ENCODE measurements at regions not wholly inside any gene's neighbourhood (a gene's known extent, or its start where the extent isn't known, plus 50 kb on each side); places are given as distances from the start of the nearest gene placed in this dataset.
"Not testable (repeated sequence)": the region's sequence is repeated elsewhere in the genome, so short reads cannot be mapped to it uniquely, and the experiment has no call there.

DNA sequence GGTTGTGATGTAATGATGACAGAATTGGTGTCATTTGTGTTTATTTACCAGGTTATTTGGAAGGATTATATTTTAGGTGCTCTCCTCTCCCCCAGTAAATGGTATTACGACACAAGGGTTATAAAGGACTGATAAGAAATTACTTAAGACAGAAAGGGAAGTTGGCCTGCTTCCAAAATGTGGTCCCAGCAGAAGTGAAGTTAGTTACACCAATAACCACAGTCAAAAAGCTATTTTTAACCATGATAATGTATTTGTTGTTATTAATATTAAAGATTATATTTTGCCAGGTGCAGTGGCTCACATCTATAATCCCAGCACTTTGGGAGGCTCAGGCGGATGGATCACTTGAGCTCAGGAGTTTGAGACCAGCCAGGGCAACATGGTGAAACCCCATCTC is 92.5 kb downstream of the SYT15B start:
- H3K27me3 ChIP-seq; H3K4me3 ChIP-seq; intact Hi-C loops (cut with DNase I); DNase-seq (ENCODE audit: extremely low spot score in 2 of 2); H3K9me3 ChIP-seq; H3K36me3 ChIP-seq; H3K4me1 ChIP-seq; H3K27ac ChIP-seq: not testable (repeated sequence)

DNA sequence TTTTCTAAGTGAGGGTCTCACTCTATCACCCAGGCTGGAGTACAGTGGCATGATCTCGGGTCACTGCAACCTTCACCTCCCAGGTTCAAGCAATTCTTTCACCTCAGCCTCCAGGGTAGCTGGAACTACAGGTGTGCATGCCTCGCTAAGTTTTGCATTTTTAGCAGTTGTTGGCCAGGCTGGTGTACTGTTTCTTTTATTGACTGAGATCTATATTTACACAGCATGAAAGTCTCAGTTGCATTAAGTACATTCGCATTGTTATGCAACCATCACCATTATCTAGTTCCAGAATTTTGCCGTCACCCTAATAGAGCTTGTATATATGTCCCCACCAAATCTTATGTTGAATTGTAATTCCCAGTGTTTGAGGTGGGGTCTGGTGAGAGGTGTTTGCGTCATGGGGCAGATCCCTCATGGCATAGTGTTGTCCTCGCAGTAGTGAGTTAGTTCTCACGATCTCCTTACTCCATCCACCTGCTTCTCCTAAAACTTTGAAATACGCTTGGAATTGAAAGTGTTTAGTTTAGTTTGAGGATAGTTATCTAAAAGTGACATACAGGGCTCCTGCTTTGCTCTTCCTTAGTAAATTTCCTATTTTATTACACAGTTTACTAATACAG is 101.3 kb downstream of the SYT15B start:
- H3K36me3 ChIP-seq; DNase-seq (ENCODE audit: extremely low spot score in 2 of 2); H3K27me3 ChIP-seq; intact Hi-C loops (cut with DNase I); H3K4me3 ChIP-seq; H3K4me1 ChIP-seq; H3K9me3 ChIP-seq; H3K27ac ChIP-seq: not testable (repeated sequence)

- intact Hi-C loops (cut with DNase I); H3K4me1 ChIP-seq; H3K9me3 ChIP-seq; H3K4me3 ChIP-seq; H3K27ac ChIP-seq; DNase-seq (ENCODE audit: extremely low spot score in 2 of 2); H3K27me3 ChIP-seq; H3K36me3 ChIP-seq: not testable (repeated sequence)
These were observed 106.7 kb downstream of the SYT15B start for GRCh38 chr10:47656732-47657131.

DNA sequence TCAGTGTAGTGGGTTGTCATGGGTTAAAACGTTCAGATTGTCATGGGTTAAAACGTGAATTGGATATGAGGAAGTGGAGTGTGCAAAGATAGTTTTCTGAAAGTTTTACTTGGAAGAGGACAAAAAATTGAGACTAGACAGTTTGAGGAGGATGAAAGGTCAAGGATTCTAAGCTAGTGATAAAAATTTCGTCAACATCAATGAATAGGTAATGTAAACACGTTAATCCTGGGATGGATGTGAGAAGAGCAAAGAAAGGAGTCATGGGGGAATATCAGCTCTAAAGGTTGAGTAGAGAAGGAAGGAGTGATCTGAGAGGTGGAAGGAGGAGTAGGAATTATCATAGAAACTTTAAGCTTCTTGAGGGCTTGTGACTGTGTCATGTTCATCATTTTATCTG is 109.2 kb downstream of the SYT15B start:
- intact Hi-C loops (cut with DNase I); DNase-seq (ENCODE audit: extremely low spot score in 2 of 2); H3K4me3 ChIP-seq; H3K4me1 ChIP-seq; H3K27ac ChIP-seq; H3K36me3 ChIP-seq; H3K27me3 ChIP-seq; H3K9me3 ChIP-seq: not testable (repeated sequence)

- H3K9me3 ChIP-seq; H3K27ac ChIP-seq; H3K4me3 ChIP-seq; DNase-seq (ENCODE audit: extremely low spot score in 2 of 2); H3K4me1 ChIP-seq; intact Hi-C loops (cut with DNase I); H3K27me3 ChIP-seq; H3K36me3 ChIP-seq: not testable (repeated sequence)
These were observed 114.8 kb downstream of the SYT15B start for GRCh38 chr10:47648594-47648993.

DNA sequence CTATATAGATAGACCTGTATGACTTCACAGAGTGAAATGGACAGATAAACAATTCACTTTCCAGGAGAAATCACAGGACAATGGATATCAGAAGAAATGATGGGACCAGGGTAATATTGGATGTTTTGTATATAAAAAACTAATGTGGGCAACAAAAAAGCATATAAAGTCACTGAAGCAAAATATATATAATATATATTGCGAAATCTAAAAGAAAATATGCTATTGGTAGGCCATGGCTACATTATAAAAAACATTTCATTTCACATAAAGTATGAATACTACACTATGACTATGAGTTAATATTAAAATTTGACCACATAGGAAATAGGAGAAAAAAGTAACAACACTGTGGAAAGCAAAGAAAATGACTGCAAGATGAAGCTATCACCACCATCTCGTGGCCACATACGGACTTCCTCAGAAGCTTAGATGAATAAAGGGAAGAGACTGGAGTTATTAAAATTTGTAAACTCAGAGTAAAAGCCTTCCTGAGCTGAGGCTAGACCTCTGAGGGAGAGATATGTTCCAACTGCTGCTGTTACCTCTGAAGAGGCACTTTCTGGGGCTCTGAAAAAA is 115.8 kb downstream of the SYT15B start:
- H3K4me1 ChIP-seq; H3K9me3 ChIP-seq; H3K27ac ChIP-seq; H3K4me3 ChIP-seq; H3K27me3 ChIP-seq; intact Hi-C loops (cut with DNase I); H3K36me3 ChIP-seq; DNase-seq (ENCODE audit: extremely low spot score in 2 of 2): not testable (repeated sequence)

DNA sequence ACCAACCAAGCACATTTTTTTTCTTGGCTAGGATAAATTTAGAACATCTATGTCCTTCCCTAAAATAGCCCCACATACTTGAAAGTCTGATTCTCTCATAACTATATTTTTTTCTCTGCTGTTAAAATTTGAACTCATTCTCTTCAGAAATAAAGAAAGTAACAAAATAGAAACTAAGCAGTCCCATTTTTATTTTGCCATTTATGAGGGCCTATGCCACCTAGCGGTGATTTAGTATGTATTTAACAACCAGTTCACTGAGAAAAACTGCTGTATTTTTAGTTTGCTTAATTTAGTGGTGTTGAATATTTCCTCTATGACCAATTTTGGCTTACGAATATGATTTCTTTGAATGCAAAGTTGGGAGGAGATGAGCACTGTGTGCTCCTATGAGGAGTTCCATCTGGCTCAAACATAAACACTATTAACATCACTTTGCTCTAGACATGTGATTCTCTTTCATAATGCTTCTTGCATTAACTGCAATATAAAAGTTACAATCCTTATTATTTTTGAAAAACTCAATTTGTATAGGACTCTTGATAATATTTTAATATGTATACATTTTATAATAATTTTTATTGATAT is 116.6 kb downstream of the SYT15B start:
- H3K27me3 ChIP-seq; H3K9me3 ChIP-seq; H3K27ac ChIP-seq; H3K4me3 ChIP-seq; intact Hi-C loops (cut with DNase I); DNase-seq (ENCODE audit: extremely low spot score in 2 of 2); H3K36me3 ChIP-seq; H3K4me1 ChIP-seq: not testable (repeated sequence)

GRCh38 chr10:47626975-47627374 is 103.5 kb upstream of the AGAP9 start:
- H3K36me3 ChIP-seq; H3K4me1 ChIP-seq; intact Hi-C loops (cut with DNase I); DNase-seq (ENCODE audit: extremely low spot score in 2 of 2); H3K4me3 ChIP-seq; H3K9me3 ChIP-seq; H3K27ac ChIP-seq; H3K27me3 ChIP-seq: not testable (repeated sequence)

- H3K27me3 ChIP-seq; intact Hi-C loops (cut with DNase I): not testable (repeated sequence)
These were observed 99.3 kb upstream of the AGAP9 start for GRCh38 chr10:47622719-47623118.

GRCh38 chr10:47619300-47620012 is 96.0 kb upstream of the AGAP9 start:
- H3K4me1 ChIP-seq; H3K4me3 ChIP-seq; H3K36me3 ChIP-seq; DNase-seq (ENCODE audit: extremely low spot score in 2 of 2); H3K27ac ChIP-seq; H3K9me3 ChIP-seq; intact Hi-C loops (cut with DNase I); H3K27me3 ChIP-seq: not testable (repeated sequence)

More at GRCh38 chr10:47622719-47623118, 99.3 kb upstream of the AGAP9 start:
- DNase-seq (ENCODE audit: extremely low spot score in 2 of 2); H3K9me3 ChIP-seq; H3K4me1 ChIP-seq; H3K4me3 ChIP-seq; H3K36me3 ChIP-seq; H3K27ac ChIP-seq: not testable (repeated sequence)

- H3K36me3 ChIP-seq; DNase-seq (ENCODE audit: extremely low spot score in 2 of 2); intact Hi-C loops (cut with DNase I); H3K4me1 ChIP-seq; H3K27ac ChIP-seq; H3K27me3 ChIP-seq; H3K9me3 ChIP-seq; H3K4me3 ChIP-seq: not testable (repeated sequence)
These were observed 85.9 kb upstream of the AGAP9 start for GRCh38 chr10:47609311-47609710.

GRCh38 chr10:47605791-47606773 is 82.6 kb upstream of the AGAP9 start:
- intact Hi-C loops (cut with DNase I); H3K4me1 ChIP-seq; H3K27me3 ChIP-seq: not testable (repeated sequence)

DNA sequence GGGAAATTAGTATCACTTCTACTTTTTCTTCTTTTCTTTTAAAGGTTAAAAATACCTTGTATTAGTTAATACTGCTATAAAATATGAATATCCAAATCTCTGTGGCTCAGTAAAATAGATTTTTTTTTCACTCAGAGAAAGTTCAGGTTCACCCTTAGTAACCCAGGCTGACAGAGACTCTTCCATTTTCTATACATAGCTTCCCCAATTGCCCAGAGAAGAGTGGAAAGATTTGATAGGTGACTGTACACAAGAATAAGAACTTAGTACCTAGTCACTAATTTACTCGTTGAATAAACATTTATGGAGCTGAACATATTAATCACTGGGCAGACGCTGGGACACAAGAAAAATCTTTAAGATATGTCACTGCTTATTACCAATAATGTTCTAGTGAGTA is 77.2 kb upstream of the AGAP9 start:
- intact Hi-C loops (cut with DNase I); H3K27me3 ChIP-seq; DNase-seq (ENCODE audit: extremely low spot score in 2 of 2): not testable (repeated sequence)

More at GRCh38 chr10:47605791-47606773, 82.6 kb upstream of the AGAP9 start:
- not testable (repeated sequence) for H3K27ac ChIP-seq; DNase-seq (ENCODE audit: extremely low spot score in 2 of 2); H3K4me3 ChIP-seq; H3K9me3 ChIP-seq; H3K36me3 ChIP-seq

More for the DNA sequence above, 77.2 kb upstream of the AGAP9 start:
- H3K36me3 ChIP-seq, H3K4me1 ChIP-seq, H3K27ac ChIP-seq, H3K4me3 ChIP-seq, H3K9me3 ChIP-seq: not testable (repeated sequence)
